NCI-H146 treated with DMSO at 0.1 percent for 48 hours (cell line): ENCODE measurements at regions not wholly inside any gene's neighbourhood (a gene's known extent, or its start where the extent isn't known, plus 50 kb on each side); places are given as distances from the start of the nearest gene placed in this dataset.

Experiments used
- DNase-seq: peaks from one replicate; lab custom pipeline; 2025; ENCODE audit not compliant: unreplicated experiment; lab: John Stamatoyannopoulos, UW

DNA sequence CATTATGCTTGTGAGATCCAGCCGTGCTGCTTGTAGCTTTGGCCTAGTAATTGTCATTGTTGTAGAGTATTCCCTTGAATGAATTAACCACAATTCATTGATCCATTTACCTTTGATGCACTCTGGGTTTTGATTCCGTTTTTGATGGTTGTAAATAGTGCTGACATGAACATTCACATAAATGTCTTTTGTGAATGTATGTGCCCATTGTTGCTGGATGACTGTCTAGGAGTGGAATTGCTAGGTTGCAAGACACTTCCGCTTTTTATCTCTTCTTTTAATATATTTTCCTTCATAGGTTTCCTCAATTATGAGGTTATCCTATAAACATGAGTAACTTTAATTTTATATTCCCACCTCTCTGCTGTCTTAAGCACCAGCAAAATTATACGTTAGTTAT, 104.8 kb upstream of the CCDC68 start:
- DNase-seq, result no peak

GRCh38 chr18:55054021-55054990, 95.0 kb upstream of the CCDC68 start:
- no peak for DNase-seq

GRCh38 chr18:55048892-55049291, 89.6 kb upstream of the CCDC68 start:
- DNase-seq, result no peak

DNA sequence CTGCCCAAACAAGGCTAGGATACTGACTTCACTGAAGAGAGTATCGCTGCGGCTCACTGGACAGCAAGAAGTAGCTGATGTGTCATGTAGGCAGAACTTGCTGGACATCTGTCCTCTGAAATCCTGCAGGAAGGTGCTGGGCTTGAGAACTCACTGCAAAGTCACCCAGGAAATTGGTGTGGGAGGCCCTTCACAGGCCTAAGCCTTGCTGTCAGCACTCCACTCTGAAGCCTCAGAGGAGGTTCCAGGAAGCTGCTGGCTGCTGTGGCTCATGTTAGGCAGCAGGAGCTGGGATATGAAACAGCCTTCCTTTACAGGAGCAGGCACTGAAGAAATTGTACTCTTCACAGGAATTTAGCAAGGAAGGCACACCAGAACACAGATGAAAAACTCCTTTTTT, 88.3 kb upstream of the CCDC68 start:
- no peak for DNase-seq

GRCh38 chr18:55041366-55041765, 82.1 kb upstream of the CCDC68 start:
- no peak for DNase-seq

DNA sequence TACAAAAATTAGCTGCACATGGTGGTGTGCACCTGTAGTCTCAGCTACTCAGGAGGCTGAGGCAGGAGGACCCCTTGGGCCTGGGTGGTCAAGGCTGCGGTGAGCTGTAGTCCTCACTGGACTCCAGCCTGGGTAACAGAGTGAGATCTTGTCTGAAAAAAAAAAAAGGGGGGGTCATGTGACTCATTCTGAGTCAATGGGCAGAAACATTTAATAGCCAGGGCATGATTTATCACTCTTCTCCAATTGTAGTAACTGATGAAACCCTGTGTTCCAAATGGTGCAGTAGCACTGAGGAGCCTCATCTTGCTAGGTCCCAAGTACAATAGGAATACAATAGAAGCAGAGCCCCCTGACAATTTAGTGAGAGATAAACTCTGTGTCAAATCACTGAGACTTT, 78.9 kb upstream of the CCDC68 start:
- DNase-seq, result no peak

GRCh38 chr18:55034742-55035141, 75.5 kb upstream of the CCDC68 start:
- no peak for DNase-seq

GRCh38 chr18:55031979-55032378, 72.7 kb upstream of the CCDC68 start:
- DNase-seq, result no peak

DNA sequence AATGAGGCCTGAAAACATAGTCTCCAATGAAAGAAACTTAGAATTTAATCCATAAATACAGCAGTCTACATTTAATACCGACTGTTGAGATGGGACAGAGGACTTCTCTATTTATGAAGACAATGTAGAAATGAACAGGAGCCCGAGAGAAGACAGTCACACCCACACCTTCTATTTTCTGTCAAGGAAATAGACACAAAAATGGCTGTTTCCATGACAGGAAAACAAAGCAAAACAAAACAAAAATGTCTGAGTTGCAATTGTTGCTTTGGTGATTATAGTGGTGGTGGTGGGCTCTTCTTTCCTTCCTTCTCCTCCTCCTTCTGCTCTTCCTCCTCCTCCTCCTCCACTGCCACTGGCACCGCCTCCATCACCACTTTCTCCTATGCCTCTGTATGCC, 72.3 kb upstream of the CCDC68 start:
- no peak for DNase-seq

DNA sequence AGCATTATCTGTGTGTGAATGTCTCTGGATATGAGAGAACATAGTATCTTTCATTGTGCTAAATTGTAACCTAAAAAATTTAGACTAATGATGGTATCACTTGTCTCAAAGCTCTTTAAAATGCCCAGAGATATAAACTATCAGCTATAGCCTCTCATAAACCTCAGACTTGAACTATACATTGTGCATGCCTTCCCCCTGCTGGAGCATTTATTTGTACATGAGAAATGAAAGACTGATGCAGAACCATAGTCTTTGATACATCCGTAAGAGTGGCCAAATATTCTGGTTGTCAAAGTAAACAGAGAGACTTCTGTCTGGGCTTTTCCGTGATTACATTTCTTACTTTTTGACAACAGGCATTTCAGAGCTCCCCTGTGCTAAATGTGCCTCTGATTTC, 71.9 kb upstream of the CCDC68 start:
- DNase-seq, result no peak

- DNase-seq, result no peak
Observed at GRCh38 chr18:55024564-55024963, 65.3 kb upstream of the CCDC68 start.

- DNase-seq, result no peak
Observed at GRCh38 chr18:55018602-55019001, 59.3 kb upstream of the CCDC68 start.

- no peak for DNase-seq
Observed at GRCh38 chr18:55014095-55014494, 54.8 kb upstream of the CCDC68 start.

DNA sequence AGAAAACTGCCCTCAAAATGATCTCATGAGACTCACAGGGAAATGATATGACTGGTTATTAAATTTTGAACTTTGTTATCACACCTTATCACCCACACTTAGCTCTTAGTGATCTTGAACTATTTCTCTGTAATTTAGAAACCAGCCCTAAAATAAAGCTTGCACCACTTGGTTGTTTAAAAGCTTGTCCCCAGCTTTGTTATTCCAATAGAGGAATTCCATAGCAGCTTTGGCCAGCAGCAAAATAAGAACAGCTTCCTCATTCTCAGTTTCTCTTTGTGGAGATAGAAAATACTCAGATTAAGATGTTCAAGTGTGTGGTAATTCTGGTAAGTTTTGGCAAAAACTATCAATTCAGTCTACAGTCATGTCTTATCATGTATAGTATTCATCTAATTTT, 54.4 kb upstream of the CCDC68 start:
- DNase-seq, result no peak

GRCh38 chr18:55013086-55013485, 53.8 kb upstream of the CCDC68 start:
- no peak for DNase-seq

DNA sequence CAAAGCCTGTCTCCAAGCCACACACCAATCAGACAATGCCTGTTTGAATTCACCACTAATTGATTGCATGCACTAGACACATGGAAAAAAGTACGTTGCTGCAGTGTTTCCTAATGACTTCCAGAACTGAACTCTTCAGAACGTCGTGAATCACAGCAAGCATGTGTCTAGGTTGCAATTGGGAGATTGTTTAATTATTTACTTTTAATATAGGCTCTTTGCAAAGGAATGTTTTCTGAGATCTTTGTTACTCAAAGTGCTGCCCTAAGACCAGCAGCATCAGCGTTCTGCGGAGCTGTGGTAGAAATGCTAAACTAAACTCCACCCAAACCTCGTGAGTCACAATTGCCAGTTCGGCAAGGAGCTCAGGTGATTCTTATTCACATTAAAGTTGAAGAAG, 52.7 kb upstream of the CCDC68 start:
- no peak for DNase-seq
